HG02798 (cell line): ENCODE measurements at regions not wholly inside any gene's neighbourhood (a gene's known extent, or its start where the extent isn't known, plus 50 kb on each side); places are given as distances from the start of the nearest gene placed in this dataset.
"Not testable (repeated sequence)": the region's sequence is repeated elsewhere in the genome, so short reads cannot be mapped to it uniquely, and the experiment has no call there.

Experiments used
- ATAC-seq: cut with Tn5 transposase; IDR thresholded peaks from one replicate; pipeline ENCODE4 v1.9.1; 2021; ENCODE audit warnings: mild to moderate bottlenecking; ENCODE audit not compliant: unreplicated experiment, poor library complexity

DNA sequence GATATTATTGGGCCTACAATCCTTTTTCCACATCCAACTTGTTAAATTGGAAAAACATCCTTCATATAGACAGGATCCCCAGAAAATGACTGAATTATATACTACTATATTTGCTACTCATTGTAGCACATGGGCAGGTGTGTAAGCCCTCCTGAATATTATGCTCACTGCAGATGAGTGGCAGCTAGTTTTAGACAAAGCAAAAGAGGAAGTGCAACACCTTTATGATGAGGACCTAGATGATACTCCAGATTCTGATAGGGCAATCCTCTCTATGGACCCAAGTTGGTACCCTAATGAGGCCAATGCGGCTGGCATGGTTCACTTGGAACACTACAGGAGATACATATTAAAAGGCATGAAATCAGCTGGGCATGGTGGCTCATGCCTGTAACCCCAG, 119.1 kb upstream of the PLCL2 start:
- ATAC-seq, result no peak

DNA sequence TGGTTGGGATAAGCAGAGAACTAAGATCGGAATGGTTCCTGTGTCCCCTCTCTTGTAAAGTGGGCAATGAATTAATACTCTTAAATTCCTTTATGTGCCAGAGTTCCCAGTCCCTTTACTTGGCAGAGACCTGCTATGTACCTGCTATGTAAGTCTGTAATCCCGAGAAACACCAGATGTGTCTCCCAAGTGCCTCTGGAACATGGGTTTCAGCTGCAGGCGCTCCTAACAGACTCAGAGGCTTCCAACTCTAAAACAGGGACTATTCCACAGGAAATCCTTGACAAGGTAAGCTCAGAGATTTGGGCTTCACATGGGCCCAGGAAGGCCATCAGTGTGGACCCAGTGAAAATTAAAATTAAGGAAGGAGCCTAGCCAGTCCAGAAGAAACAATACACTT, 117.7 kb upstream of the PLCL2 start:
- no peak for ATAC-seq

DNA sequence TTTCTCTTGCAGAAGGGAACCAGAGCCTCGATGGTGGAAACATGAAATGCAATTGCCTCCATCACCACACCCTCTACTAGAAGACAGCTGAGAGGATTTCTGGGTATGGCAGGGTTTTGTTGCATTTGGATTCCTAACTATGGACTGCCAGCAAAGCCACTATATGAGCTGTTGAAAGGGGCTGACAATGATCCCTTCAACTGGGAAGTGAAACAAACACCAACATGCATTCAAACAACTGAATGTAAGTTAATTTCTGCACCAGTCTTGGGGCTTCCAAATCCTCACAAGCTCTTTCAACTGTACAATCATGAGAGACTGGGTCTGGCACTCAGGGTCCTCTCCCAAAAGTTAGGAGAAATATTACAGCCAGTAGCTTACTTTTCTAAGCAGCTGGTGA, 116.7 kb upstream of the PLCL2 start:
- no peak for ATAC-seq

DNA sequence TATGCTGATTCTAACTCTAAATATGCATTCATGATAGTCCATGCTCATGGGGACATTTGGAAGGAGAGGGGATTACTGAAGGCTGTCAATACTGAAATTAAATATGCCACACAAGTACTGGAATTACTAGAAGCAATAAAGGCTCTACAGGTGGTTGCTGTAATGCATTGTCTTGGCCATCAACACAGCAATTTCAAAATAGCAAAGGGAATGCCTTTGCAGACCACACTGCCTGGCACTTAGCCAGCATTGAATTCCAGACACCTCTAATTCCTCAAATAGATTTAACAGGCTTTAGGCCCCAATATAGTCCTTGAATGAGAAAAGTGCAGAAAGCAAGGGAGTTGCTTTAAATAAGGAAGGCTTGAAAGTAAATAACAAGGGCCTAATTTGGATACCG, 115.8 kb upstream of the PLCL2 start:
- no peak for ATAC-seq

DNA sequence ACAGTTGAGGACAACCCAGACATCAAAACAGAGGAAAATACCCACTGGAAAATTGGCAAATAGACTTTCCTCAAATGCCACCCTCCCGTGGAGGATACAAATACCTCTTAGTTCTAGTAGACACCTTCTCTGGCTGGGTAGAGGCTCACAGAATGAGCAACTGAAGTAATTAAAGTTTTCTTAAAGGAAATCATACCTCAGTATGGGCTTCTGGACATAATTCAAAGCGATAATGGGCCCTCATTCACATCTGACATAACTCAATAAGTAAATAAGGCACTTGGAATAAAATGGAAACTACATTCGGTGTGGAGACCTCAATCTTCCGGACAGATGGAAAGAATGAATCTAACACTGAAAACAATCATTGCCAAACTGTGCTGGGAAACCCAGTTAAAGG, 115.2 kb upstream of the PLCL2 start:
- no peak for ATAC-seq

DNA sequence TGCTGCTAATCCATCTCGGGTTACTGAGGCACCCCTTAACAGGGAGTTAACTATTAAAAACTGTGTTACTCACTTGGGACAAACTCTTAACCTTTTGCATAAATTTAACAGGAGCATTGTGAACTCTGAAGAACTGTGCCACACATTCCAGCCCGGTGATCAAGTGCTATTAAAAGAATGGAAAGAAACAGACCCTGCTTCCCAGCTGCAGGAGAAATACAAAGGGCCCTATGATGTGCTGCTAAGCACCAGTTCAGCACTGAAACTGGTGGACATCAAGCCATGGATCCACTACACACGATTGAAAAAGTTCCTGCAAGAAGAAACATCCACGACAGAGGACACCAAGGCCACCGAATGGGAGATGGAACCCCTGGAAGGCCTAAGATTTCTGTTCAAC, 114.7 kb upstream of the PLCL2 start:
- ATAC-seq, result no peak

DNA sequence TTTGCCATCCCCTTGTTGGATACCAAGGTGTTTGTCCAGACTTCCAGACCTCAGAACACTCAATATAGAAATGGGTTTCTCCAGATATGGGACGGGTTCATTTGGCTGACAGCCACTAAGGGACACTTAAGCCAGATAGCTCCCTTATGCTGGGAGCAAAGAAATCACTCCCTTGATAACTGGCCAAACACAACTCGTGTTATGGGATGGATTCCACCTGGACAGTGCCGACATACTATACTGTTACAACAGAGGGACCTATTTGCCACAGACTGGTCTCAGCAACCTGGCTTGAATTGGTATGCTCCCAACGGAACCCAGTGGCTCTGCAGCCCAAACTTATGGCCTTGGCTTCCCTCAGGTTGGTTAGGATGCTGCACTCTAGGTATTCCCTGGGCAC, 114.0 kb upstream of the PLCL2 start:
- no peak for ATAC-seq

DNA sequence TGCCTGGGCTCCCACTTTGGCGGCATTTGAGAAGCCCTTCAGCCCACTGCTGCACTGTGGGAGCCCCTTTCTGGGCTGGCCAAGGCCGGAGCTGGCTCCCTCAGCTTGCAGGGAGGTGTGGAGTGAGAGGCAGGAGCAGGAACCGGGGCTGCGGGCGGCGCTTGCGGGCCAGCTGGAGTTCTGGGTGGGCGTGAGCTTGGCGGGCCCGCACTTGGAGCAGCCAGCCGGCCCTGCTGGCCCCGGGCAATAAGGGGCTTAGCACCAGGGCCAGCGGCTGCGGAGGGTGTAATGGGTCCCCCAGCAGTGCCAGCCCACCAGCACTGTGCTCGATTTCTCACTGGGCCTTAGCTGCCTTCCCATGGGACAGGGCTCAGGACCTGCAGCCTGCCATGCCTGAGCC, 111.2 kb upstream of the PLCL2 start:
- ATAC-seq, result not testable (repeated sequence)

DNA sequence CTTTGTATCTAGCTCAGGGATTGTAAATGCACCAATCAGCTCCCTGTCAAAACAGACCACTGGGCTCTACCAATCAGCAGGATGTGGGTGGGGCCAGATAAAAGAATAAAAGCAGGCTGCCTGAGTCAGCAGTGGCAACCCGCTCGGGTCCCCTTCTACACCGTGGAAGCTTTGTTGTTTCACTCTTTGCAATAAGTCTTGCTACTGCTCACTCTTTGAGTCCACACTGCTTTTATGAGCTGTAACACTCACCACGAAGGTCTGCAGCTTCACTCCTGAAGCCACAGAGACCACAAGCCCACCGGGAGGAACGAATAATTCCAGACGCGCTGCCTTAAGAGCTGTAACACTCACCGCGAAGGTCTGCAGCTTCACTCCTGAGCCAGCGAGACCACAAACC, 110.2 kb upstream of the PLCL2 start:
- ATAC-seq, result not testable (repeated sequence)

DNA sequence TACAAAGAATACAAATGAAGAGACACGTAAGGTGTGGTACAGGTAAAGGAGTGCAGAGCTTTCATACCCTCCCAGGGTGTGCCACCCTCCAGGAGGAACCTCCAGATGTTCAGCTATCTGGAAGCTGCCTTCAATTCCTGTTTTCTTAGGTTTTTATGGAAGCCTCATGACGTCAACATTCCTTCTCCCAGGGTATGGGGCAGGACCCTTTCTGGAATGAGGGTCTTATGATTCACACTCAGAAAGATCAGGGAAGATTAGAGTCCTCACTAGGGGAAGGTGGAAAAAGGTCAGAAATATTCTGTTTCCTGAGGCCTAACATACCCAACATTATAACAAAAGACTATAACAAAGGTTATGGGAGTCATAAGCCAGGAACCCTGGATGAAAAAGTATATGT, 99.8 kb upstream of the PLCL2 start:
- no peak for ATAC-seq

DNA sequence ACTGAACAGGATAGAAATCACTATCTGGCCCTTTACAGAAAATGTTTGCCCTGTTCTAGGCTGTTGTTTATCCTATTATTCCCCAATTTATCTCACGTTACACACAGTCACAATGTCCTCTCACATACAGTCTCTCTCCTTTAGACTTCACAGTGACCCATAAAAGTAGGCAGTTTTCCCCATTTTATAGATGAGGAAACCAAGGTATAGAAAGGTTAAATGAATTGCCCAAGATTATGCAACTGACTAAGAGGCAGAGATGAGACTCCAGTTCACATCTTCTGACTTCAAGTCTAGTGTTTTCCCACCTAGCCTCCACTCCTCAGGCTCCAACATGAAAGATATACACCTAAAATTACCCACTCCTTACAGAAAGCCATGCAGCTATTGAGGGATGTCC, 99.3 kb upstream of the PLCL2 start:
- ATAC-seq, result no peak

DNA sequence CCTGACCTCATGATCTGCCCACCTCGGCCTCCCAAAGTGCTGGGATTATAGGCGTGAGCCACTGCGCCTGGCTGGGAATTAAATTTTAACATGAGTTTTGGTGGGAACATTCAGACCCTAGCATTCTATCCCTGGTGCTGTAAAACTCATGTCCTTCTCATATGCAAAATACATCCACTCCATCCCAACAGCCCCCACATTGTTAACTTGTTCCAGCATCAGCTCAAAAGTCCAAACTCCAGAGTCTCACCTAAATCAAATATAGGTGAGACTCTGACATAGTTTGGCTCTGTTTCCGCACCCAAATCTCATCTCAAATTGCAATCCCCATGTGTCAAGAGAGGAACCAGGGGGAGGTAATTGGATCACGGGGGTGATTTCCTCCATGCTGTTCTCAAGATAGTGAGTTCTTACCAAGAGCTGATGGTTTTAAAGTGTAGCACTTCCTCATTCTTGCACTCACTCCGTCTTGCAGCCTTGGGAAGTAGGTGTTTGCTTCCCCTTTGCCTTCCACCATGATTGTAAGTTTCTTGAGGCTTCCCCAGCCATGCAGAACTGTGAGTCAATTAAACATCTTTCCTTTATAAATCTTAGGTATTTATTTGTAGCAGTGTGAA, 96.2 kb upstream of the PLCL2 start:
- ATAC-seq, result no peak

DNA sequence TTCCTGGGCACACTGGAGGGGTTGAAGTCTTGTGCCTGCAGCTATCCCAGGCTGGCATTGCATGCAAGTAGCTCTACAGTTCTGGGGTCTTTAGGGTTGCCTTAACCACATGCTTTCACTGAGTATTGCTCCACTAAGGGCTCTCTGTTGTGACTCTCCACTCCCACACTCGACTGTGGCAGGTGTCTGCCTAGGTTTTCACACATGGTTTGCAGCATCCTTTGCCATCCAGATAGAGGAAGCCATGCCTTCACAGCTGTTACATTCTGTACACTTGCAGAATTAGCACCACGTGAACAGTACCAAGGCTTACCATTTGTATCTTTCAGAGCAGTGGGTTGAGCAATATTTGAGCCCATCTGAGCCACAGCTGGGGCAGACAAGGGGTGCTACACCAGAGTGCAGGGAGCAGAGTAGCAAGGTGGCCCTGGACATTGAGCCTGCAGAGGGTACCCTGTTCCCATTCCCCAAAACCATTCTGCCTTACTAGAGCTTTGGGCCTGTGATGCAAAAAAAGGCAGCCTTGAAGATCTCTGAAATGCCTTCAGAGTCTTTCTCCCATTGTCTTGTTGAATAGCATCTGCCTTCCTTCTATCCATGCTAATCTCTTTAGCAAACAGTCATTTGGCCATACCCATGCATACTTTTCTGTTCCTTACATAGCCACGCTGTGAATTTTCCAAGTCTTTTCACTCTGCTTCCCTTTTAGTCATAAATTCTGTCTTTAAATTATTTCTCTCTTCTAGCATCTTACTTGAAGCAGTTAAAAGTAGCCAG, 95.2 kb upstream of the PLCL2 start:
- ATAC-seq, result peak; percentile 39

DNA sequence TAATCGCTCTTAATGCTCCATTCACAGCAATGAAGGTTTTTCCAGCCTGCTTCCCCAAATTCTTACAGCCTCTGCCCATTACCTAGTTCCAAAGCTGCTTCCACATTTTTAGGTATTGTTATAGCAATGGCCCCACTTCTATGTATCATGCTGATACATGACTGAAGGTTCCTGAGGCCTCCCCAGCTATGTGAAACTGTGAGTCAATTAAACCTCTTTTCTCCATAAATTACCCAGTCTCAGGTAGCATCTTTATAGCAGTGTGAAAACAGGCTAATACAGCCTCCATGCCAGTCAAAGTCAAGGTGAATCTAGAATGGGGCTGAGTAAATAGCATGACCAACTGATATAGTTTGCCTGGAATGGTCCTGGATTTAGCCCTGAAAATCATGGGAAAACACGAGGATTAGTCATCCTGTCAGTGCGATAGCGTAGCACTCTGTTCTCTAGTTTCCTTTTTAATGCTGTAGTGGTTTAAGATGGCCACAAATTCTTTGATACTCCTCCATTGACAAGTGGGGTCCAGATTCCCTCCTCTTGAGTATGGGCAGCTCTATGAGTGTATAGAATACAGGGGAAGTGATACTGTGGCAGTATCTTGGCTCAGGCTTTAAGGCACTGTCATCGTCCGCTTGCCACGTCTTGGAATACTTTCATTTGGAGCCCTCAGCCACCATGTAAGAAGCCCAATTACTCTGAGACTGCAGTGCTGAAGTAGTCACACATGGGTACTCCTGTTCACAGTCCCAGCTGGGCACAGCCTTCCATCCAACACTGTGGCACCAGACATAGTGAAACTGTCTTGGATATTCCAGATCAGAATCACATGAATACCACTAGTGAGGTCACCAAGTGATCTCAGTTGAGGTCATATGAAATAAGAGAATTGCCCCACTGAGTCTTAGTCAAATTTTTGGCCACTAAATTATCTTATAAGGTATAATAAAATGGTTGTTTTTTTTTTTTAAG, 94.0 kb upstream of the PLCL2 start:
- ATAC-seq, result no peak

DNA sequence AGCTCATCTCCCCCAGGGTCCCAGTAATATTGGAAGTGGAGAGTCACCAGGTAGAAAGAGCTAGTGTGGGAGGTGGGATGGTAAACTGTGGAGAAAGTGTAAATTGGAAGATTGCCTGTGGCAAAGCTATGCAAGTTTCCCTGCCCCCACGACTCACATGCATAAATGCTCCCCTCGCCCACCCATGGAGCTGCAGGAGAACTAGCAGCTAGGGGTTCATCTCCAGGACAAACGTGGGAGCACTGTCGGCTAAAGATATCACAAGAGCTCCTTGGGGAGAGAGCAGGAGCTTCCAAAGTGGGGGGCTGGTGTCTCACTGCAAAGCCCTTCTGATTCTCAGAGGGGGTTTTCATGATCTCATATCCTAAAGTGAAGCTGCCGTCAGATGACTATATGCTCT, 91.4 kb upstream of the PLCL2 start:
- no peak for ATAC-seq

DNA sequence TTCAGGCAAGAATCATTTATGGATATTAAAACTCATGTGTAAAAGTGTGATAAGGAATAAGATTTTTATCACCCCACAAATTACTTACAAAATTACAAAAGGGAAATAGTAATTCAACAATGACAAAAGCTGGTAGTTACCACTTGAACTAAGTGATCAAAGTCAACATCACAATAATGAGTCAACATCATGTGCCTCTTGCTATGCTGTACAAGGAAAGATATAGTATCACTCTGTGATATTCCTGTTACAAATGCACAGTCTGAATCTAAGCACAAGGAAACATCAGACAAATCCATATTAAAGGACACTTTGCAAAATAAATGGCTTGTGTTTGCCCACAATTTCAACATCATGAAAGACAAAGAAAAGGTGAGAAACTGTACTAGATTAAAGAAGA, 90.5 kb upstream of the PLCL2 start:
- ATAC-seq, result no peak

DNA sequence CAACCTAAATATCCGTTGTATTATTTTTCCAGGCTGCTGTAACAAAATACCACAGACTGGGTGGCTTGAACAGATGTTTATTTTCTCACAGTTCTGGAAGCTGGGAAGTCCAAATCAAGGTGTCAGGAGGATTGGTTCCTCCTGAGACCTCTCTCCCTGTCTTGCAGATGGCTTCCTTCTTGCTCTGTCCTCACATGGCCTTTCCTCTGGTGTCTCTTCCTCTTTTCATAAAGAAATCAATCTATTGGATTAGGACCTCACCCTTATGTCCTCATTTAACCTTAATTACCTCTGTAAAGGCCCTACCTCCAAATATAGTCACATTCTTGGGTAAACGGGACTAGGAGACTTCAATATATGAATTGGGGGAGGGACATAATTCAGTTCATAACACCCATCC, 89.2 kb upstream of the PLCL2 start:
- ATAC-seq, result no peak

DNA sequence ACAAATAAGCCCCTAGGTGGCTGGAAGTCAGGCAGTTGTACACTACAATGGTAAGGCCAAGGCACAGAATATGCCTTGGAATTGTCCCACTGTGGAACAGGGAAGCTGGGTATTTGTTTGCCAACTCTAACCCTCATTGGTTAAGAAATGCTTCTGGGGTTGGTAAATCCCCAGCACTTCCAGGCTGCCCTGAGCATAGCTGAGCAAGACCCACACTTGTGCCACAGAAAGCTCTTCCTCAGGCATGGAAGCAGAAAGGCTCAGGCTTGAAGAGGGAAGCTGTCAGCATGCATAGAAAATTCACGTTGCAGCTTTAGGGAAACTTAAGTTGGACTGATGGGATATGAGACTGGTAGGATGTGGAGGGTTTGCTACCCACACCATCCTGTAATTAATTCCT, 86.9 kb upstream of the PLCL2 start:
- ATAC-seq, result no peak

DNA sequence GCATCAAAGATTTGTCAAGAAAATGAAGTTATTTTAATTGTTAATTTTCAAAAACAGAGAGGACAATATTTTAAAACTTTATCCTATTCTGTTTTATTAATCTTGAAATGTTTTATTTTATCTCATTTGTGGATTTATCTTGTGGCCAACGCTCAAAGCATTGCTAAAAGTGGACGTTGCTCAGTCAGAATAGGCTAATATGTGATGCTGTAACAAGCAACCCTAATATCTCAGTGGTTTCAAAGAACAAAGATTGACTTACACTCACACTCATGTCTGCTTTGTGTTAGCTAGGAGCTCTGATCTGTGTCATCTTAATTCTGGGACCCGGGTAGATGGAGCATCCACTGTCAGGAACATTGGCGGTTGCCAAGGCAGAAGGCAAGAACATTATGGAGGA, 86.0 kb upstream of the PLCL2 start:
- no peak for ATAC-seq

DNA sequence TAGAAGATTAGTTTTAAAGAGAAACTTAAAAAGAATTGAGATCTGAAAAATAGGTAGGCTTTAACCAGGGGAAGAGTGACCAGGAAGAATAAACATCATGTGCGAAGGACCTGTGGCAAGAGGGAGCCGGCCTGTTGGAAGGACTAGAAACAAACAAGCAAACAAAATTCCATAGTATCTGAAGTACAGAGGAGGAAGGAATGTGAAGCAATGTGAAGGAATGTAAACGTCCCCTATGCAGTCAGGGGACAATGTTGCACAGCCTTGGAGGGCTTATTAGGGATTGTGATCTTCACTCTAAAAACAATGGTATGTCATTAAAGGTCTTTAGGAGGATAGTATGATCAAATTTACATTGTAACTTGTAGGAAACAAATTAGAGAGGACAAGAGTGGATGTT, 84.4 kb upstream of the PLCL2 start:
- no peak for ATAC-seq

DNA sequence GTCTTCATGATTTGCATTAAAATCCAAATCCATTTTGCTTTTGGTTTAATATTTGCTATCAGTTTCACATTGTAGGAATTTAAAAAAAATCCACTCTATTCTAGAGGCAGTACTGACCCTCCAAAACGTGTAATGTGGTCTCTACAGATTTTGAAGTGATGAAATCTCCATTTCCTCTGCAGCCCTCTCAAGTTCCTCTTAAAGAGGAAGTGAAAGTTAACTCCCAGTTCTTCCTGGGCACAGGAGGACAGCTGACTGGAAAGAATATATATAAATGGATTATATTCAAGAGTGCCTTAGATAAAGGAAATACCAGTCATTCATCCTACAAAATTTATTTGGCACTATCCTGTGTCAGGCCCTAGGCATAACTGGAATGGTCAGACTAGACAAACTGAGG, 83.5 kb upstream of the PLCL2 start:
- ATAC-seq, result peak; percentile 10
